DOHH2 (cell line): ENCODE measurements at regions not wholly inside any gene's neighbourhood (a gene's known extent, or its start where the extent isn't known, plus 50 kb on each side); places are given as distances from the start of the nearest gene placed in this dataset.

ENCODE experiments used
- H3F3A ChIP-seq: fragments of 200-600 bp; sonication (generic), shearing (Covaris generic); 2 replicates; pipeline ENCODE4 v1.6.0; 2016; ENCODE audit warnings: antibody characterized with exemption, mild to moderate bottlenecking; ENCODE audit not compliant: control insufficient read depth, insufficient read depth
- H3K27ac ChIP-seq: fragments of 200-600 bp; sonication (generic); 2 replicates; pipeline ENCODE4 v1.5.1; 2014; ENCODE audit warnings: low read depth, mild to moderate bottlenecking, low read length, moderate library complexity
- H3K27me3 ChIP-seq: fragments of 200-600 bp; sonication (generic); 2 replicates; pipeline ENCODE4 v1.6.1; 2014; ENCODE audit warnings: mild to moderate bottlenecking, low read length, mixed read lengths; ENCODE audit not compliant: control insufficient read depth
- H3K36me3 ChIP-seq: fragments of 200-600 bp; sonication (generic); 2 replicates; pipeline ENCODE4 v1.6.1; 2014; ENCODE audit warnings: mild to moderate bottlenecking, low read length, moderate library complexity, mixed read lengths; ENCODE audit not compliant: control insufficient read depth
- H3K4me1 ChIP-seq: fragments of 200-600 bp; sonication (generic); 2 replicates; pipeline ENCODE4 v1.6.1; 2014; ENCODE audit warnings: mild to moderate bottlenecking, low read length, mixed read lengths; ENCODE audit not compliant: control insufficient read depth
- H3K4me2 ChIP-seq: fragments of 200-600 bp; sonication (generic); 2 replicates; pipeline ENCODE4 v1.6.0; 2014; ENCODE audit warnings: mild to moderate bottlenecking, low read length, moderate library complexity
- H3K4me3 ChIP-seq: fragments of 200-600 bp; sonication (generic); 2 replicates; pipeline ENCODE4 v1.5.1; 2014; ENCODE audit warnings: mild to moderate bottlenecking, low read length, mixed read lengths
- H3K79me2 ChIP-seq: fragments of 200-600 bp; sonication (generic); 2 replicates; pipeline ENCODE4 v1.6.1; 2014; ENCODE audit warnings: mild to moderate bottlenecking, low read length, mixed read lengths; ENCODE audit not compliant: control insufficient read depth
- H3K9me2 ChIP-seq: fragments of 200-600 bp; sonication (generic); replicated peaks from 2 replicates; pipeline ENCODE4 v1.6.1; 2014; ENCODE audit warnings: mild to moderate bottlenecking, low read length, mixed read lengths; ENCODE audit not compliant: control insufficient read depth
- H3K9me3 ChIP-seq: fragments of 200-600 bp; sonication (generic); 2 replicates; pipeline ENCODE4 v1.6.1; 2014; ENCODE audit warnings: antibody characterized with exemption, low read length, mixed read lengths; ENCODE audit not compliant: control insufficient read depth, insufficient read depth
- H4K20me1 ChIP-seq: fragments of 200-600 bp; sonication (generic); 2 replicates; pipeline ENCODE4 v1.6.0; 2014; ENCODE audit warnings: low read depth, mild to moderate bottlenecking, antibody characterized with exemption, low read length, moderate library complexity; ENCODE audit not compliant: control insufficient read depth, insufficient read depth
- CTCF ChIP-seq: fragments of 200-600 bp; sonication (generic); IDR thresholded peaks from one replicate; pipeline ENCODE4 v1.5.1; 2014; ENCODE audit warnings: antibody characterized with exemption, mild to moderate bottlenecking, low read depth, low read length; ENCODE audit not compliant: poor library complexity, severe bottlenecking
- EZH2phosphoT487 ChIP-seq: fragments of 200-600 bp; sonication (generic); IDR thresholded peaks from 2 replicates; pipeline ENCODE4 v1.6.1; 2017; ENCODE audit warnings: borderline replicate concordance, mild to moderate bottlenecking, antibody characterized with exemption, low read length, moderate library complexity, mixed read lengths

DNA sequence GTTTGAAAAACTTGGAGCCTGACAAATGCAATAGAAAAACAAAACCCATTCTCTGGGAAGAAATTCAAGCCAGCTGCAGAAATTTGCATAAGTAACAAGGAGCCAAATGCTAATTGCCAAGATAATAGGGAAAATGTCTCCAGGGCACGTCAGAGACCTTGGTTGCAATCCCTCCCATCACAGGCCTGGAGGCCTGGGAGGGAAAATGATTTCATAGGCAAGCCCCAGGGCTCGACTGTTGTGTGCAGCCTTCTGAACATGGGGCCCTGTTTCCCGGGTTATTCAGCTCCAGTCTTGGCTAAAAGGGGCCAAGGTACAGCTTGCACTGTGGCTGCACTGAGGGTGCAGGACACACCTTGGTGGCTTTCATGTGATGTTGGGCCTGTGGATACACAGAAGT lies 760.4 kb upstream of the PABPC4L start:
- Histone ChIP-seq H3K79me2 (no peaks in the 10 kb centered on the region), H3K9me3 (peaks cover 4% of the 10 kb centered on the region; the same call in 1 of the 2 replicates), H3F3A (no peaks in the 10 kb centered on the region), H3K27ac (no peak overlapping the region), H3K4me3 (no peak overlapping the region), H3K27me3 (no peaks in the 10 kb centered on the region), H3K4me2 (no peak overlapping the region), H3K36me3 (no peaks in the 10 kb centered on the region), H3K9me2 (no peaks in the 10 kb centered on the region), H4K20me1 (no peaks in the 10 kb centered on the region), H3K4me1 (no peaks in the 10 kb centered on the region)
- TF ChIP-seq CTCF (no peak), EZH2phosphoT487 (no peak)

GRCh38 chr4:134958862-134959261 lies 757.3 kb upstream of the PABPC4L start:
- Histone ChIP-seq H3K4me2 (no peak overlapping the region), H3K27ac (no peak overlapping the region), H3F3A (no peaks in the 10 kb centered on the region), H3K4me3 (no peak overlapping the region), H4K20me1 (no peaks in the 10 kb centered on the region), H3K9me2 (no peaks in the 10 kb centered on the region), H3K4me1 (no peaks in the 10 kb centered on the region), H3K79me2 (no peaks in the 10 kb centered on the region), H3K27me3 (no peaks in the 10 kb centered on the region), H3K9me3 (no peaks in the 10 kb centered on the region), H3K36me3 (no peaks in the 10 kb centered on the region)
- no peak for TF ChIP-seq CTCF
- no peak for TF ChIP-seq EZH2phosphoT487

GRCh38 chr4:134955059-134955458 lies 753.5 kb upstream of the PABPC4L start:
- Histone ChIP-seq H3K9me2 (no peaks in the 10 kb centered on the region), H3K79me2 (no peaks in the 10 kb centered on the region), H3K4me2 (no peak overlapping the region), H3F3A (no peaks in the 10 kb centered on the region), H3K27me3 (no peaks in the 10 kb centered on the region), H3K4me3 (no peak overlapping the region), H3K27ac (no peak overlapping the region), H3K36me3 (no peaks in the 10 kb centered on the region), H3K9me3 (no peaks in the 10 kb centered on the region), H4K20me1 (no peaks in the 10 kb centered on the region), H3K4me1 (no peaks in the 10 kb centered on the region)
- TF ChIP-seq CTCF (no peak), EZH2phosphoT487 (no peak)

GRCh38 chr4:134952775-134953174 lies 751.2 kb upstream of the PABPC4L start:
- Histone ChIP-seq H3K9me2 (no peaks in the 10 kb centered on the region), H3K4me1 (no peaks in the 10 kb centered on the region), H3K27me3 (no peaks in the 10 kb centered on the region), H3K27ac (no peak overlapping the region), H3K4me2 (no peak overlapping the region), H3K36me3 (no peaks in the 10 kb centered on the region), H4K20me1 (no peaks in the 10 kb centered on the region), H3K4me3 (no peak overlapping the region), H3K9me3 (peaks cover 3% of the 10 kb centered on the region; the same call in 1 of the 2 replicates), H3K79me2 (no peaks in the 10 kb centered on the region), H3F3A (no peaks in the 10 kb centered on the region)
- TF ChIP-seq EZH2phosphoT487 = no peak
- TF ChIP-seq CTCF = no peak
